Activated T-helper 9 cell treated with anti-CD3 and anti-CD28 coated beads, Interleukin-2, amount 50 U/mL, for 16 hours (primary cell): ENCODE measurements at regions not wholly inside any gene's neighbourhood (a gene's known extent, or its start where the extent isn't known, plus 50 kb on each side); places are given as distances from the start of the nearest gene placed in this dataset.

Experiments used
- DNase-seq: peaks from one replicate; pipeline ENCODE4 v3.0.0-alpha.2; 2020; ENCODE audit warnings: low read depth

DNA sequence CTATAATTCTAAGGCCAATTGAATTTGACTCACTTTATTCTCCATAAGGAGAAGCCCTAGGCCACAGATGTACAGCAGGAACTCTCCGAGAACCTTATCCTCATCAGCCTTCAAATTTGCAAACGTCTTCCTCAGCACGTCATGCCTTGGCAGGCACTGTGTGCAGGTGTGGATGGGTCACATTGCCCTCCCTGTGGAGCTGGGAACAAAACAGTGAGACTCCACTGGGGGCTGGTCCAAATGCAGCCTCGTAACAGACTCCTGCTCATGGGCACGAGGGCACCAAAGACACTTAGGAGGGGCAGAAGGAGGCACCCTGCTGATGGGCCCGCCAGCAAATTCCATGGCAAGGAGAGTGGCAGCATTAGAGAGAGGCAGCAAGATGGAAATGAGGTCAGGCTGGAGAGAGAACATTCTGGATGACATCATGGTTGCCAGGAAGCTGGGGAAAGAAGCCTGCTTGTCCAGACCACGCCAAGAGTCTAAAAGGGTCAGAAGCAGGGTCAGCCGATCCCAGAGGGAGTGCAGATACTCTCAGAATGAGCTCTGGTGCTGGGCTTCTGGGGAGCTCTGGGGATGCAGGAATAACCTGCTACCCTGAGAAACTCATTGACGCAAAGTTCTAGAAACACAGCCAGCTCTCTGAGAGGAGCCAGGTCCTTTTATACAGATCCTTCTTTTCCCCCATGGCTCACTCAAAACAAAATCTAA is 242.2 kb downstream of the B3GLCT start:
- no peak for DNase-seq

DNA sequence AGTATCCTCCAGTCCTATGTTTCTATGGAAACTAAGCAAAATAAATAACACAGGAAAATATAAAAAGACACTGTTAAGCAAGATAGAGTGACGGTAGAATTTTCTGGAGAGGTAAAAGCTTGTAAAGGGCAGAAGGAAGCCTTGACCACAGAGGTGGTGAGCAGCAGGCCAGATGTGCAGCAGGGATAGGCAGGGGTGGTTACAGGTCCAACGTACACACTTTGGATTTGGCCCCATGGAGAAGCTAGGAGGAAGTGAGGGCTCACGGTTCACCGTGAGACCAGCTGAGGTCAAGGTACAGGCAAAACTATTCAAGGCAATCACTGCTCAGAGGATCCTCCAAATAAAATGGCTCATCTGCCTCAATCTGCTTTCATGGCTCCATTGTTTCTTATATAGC is 242.8 kb downstream of the B3GLCT start:
- DNase-seq = no peak

- DNase-seq = no peak
Observed at GRCh38 chr13:31444266-31444856, 244.6 kb downstream of the B3GLCT start.

- no peak for DNase-seq
Observed at GRCh38 chr13:31452525-31452924, 252.8 kb downstream of the B3GLCT start.

- no peak for DNase-seq
Observed at GRCh38 chr13:31455581-31455980, 255.8 kb downstream of the B3GLCT start.

DNA sequence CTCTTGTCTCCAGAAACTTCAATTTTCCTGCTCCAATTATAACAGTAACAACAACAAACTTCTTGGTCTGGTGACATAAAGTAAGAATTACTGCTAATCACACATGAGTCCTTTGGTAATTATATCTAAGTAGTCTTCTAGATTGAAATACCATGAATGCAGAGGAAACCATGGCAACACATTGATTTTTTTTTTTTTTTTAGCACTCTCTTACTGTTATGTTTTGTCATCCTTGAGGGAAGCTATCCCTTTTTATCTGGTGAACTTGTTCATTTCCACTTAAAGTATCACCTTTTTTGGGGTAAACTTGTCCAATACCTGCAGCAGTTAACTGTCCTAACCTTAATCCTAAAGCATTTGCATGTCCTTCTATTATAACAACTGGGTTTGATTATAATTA is 256.3 kb downstream of the B3GLCT start:
- DNase-seq = no peak

DNA sequence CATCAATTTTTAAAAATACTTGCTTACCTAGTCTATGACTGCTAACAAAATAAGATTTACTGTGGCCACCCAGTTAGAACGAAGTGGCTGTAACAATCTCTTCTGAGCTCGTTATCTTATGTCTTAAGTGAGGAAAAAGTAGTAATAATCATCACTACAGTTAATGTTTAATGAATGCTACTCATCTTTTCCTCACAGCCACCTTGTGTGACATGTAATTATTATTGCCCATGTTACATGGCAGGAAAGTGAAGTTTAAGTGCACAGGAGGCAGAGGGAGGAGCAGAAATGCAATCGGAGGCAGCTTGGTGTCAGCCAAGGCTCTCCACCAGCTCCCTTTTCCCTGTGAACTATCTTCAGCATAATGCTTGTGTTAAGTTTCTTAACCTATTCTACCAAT is 260.3 kb downstream of the B3GLCT start:
- no peak for DNase-seq

GRCh38 chr13:31461923-31462322 is 262.1 kb downstream of the B3GLCT start:
- no peak for DNase-seq

DNA sequence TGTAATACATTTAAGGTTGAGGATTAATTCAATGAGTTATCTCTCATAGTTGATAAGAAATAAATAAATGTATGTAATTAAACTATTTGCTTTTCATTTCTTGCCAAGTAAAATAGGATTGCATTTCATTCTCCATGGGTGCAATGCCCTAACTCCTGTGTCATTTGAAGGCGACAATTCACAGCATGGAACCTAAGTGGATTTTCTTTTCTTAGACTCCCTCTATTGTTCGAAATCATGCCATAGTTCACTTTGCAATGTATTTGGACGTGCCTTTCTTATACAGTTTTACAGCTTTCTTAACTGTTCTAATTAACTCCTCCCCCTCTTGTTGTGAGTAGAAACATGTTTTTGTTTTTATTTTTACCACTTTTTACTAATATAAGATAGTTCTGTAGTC is 263.0 kb downstream of the B3GLCT start:
- no peak for DNase-seq

DNA sequence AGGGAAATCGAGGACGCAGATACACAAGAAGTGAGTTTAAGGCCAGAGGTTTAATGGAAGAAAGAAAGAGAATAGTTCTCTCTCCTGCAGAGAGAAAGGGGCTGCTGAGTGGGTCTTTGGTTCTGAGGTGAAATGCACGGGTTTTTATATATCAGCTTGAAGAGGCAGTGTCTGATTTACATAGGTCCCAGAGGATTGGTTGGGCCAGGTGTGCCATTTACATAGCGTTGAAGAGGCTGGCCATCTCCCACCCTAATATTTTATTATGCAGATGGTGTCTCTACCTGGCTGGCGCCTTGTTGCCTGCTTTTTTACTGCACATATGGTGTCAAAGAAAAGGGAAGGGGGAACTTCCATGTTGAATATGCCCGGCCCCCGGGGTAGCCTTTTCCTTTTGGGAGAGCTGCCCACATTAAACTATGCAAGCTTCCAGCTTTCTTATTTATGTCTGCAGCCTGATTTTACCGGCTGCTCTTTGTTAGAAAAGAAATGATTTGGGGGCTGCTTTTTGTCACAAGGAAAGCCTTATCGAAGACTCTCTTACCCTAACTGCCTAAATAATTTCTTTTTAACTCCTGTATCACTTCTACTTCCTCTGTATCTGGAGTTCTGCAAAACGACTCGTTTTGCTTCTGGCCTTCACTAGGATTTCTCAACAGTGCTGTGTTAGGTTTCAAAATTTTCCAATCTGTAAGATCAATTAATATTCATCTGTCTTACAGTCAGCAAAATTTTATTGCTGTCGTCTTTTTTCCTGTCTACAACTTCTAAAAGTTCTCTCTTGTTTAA is 268.5 kb downstream of the B3GLCT start:
- no peak for DNase-seq

- DNase-seq = no peak
Observed at GRCh38 chr13:31469377-31469776, 269.6 kb downstream of the B3GLCT start.

GRCh38 chr13:31476266-31476665 is 263.1 kb upstream of the RXFP2 start:
- no peak for DNase-seq

GRCh38 chr13:31476753-31477152 is 262.6 kb upstream of the RXFP2 start:
- DNase-seq = no peak

GRCh38 chr13:31477961-31478360 is 261.4 kb upstream of the RXFP2 start:
- no peak for DNase-seq

DNA sequence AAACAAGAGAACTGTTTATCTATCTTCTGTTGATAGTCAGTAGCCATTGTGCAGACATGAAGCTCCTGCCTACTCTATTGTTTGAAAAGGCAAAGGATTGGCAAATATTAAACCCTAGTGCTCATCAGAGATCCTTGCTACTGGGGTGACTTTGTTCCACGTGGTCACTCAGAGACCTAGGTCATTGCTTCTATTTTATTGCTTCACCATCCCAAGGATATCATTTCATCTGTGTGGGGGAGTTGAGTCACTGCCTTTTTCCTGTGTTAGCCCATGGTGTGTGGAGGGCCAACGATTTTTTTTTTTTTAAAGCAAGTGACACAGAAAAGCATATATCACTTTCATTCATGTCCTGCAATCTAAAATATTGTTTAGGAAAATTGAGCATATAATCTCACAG is 254.1 kb upstream of the RXFP2 start:
- DNase-seq = no peak

DNA sequence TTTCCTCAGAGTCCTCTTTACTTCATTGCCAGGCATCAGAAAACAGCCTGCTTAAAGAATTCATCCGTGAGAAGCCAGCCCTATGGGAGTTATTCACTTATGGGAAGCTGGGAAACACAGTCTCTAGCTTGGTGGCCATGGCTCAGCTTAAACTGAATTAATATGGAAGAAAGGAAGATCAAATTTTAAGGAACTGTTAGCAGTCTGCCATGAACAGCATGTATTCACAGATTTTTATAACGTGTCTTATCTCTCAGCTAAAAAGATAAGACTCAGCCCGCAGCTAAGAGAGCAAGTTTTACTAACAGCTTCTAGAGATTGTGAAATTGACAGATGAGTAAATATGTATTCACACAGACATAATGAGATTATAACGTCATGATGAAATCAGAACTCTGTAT is 253.7 kb upstream of the RXFP2 start:
- DNase-seq = no peak

DNA sequence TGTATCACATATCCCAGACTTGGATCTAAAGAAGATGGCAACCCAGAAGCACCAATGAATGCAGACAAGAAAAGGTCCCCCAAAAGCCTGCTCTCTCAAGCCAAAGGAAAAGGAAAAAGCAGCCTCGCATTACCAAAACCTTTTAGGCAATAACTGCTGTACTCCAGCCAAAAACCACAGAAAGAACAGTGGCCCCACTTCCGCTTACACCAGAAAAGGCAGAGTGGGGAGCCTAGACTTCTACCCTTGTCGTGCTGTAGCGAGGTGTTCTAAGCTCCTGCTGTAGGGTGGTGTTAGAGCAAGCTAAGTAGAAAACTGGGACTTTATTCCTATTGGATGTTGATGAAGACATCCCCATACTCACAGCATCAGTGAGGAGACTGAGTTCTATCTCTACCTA is 244.0 kb upstream of the RXFP2 start:
- DNase-seq = no peak

DNA sequence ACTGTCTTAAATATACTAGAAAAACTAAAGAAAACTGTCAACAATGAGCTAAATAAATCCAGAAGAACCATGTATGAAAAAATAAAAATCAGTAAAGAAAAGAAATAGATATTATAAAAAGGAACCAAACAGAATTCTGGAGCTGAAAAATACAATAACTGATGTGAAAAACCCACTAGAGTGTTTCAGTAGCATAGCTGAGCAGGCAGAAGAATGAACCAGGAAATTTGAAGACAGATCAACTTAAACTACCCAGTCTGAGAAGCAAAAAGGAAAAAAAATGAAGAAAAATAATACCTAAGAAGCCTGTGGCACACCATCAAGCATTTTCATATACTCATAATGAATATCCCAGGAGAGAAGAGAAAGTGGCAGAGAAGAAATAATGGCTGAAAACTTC is 240.1 kb upstream of the RXFP2 start:
- no peak for DNase-seq

DNA sequence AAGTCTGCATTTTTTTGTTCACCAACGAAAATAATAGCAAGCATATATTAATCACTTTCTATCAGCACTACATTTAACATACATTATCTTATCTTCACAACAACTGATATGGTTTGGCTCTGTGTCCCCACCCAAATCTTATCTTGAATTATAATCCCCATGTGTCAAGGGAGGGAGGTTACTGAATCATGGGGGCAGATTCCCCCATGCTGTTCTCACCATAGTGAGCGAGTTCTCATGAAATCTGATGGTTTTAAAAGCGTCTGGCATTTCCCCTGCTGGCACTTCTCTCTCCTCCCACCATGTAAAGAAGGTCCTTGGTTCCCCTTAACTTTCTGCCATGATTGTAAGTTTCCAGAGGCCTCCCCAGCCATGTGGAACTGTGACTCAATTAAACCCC is 235.7 kb upstream of the RXFP2 start:
- no peak for DNase-seq

DNA sequence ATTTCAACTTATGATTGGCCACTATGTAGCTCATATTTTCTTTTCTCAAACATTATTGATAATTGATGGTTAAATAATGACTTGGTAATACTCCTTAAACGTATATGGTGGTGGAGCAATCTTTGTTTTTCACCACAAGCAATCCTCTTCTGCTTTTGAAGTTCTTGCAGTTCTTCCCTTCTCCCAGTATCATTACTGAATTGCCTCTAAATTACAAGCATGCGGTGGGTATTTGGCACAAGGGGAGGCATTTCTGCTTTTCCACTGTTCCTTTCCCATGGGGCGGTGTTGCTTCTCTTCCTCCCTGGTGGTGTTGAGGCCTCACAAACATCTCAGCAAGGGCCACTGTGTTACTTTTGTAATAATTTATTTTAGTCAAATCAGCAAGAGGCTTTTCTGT is 234.4 kb upstream of the RXFP2 start:
- DNase-seq = no peak

- DNase-seq = no peak
Observed at GRCh38 chr13:31512331-31512730, 227.0 kb upstream of the RXFP2 start.

DNA sequence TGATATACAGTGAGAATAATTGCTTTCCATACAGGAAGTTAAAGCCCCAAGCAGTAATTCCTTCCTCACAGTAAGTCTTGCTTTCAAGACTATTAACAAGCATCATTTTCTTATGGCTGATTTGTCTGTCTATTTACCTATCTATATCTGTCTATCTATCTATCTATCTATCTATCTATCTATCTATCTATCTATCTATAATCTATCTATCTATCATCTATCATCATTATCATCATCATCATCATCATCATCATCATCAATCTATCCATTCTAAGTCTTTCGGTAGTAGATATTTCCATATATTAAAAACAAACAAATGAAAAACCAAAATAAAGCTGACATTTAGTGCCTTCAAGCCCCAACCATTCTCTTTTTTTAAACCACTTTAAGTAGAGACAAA is 224.4 kb upstream of the RXFP2 start:
- DNase-seq = no peak

GRCh38 chr13:31515427-31515826 is 223.9 kb upstream of the RXFP2 start:
- no peak for DNase-seq
